OCI-LY1 (cell line): ENCODE measurements at regions not wholly inside any gene's neighbourhood (a gene's known extent, or its start where the extent isn't known, plus 50 kb on each side); places are given as distances from the start of the nearest gene placed in this dataset.

ENCODE experiments used
- H2AFZ ChIP-seq: fragments of 200-600 bp; sonication (generic), shearing (Covaris generic); 2 replicates; pipeline ENCODE4 v1.6.0; 2014; ENCODE audit warnings: antibody characterized with exemption, mild to moderate bottlenecking, low read length
- H3F3A ChIP-seq: fragments of 200-600 bp; sonication (generic), shearing (Covaris generic); 2 replicates; pipeline ENCODE4 v1.6.0; 2014; ENCODE audit warnings: mild to moderate bottlenecking, antibody characterized with exemption, low read length, moderate library complexity; ENCODE audit not compliant: insufficient read depth
- H3K27ac ChIP-seq: fragments of 200-600 bp; sonication (generic); 2 replicates; pipeline ENCODE4 v1.5.1; 2014; ENCODE audit warnings: low read length, mixed run types, mild to moderate bottlenecking, low read depth; ENCODE audit not compliant: poor library complexity, severe bottlenecking
- H3K27me3 ChIP-seq: fragments of 200-600 bp; sonication (generic); 2 replicates; pipeline ENCODE4 v1.6.0; 2014; ENCODE audit warnings: antibody characterized with exemption, mild to moderate bottlenecking, low read length, moderate library complexity; ENCODE audit not compliant: insufficient read depth
- H3K36me3 ChIP-seq: fragments of 200-600 bp; sonication (generic); 2 replicates; pipeline ENCODE4 v1.6.1; 2014; ENCODE audit warnings: mild to moderate bottlenecking, antibody characterized with exemption, low read length, moderate library complexity, mixed read lengths; ENCODE audit not compliant: insufficient read depth
- H3K4me1 ChIP-seq: fragments of 200-600 bp; sonication (generic); 2 replicates; pipeline ENCODE4 v1.5.1; 2014; ENCODE audit warnings: mild to moderate bottlenecking, low read length, moderate library complexity; ENCODE audit not compliant: insufficient read depth, severe bottlenecking
- H3K4me2 ChIP-seq: fragments of 200-600 bp; sonication (generic), shearing (Covaris generic); 2 replicates; pipeline ENCODE4 v1.6.1; 2014; ENCODE audit warnings: low read length
- H3K4me3 ChIP-seq: fragments of 200-600 bp; sonication (generic); 2 replicates; pipeline ENCODE4 v1.5.1; 2014; ENCODE audit warnings: low read length, low read depth, mild to moderate bottlenecking, mixed read lengths; ENCODE audit not compliant: poor library complexity, severe bottlenecking
- H3K79me2 ChIP-seq: fragments of 200-600 bp; shearing (Covaris generic); 2 replicates; pipeline ENCODE4 v1.6.1; 2016; ENCODE audit warnings: mixed run types, low read length, mixed read lengths; ENCODE audit not compliant: insufficient read depth
- H3K9ac ChIP-seq: fragments of 200-600 bp; sonication (generic), shearing (Covaris generic); 2 replicates; pipeline ENCODE4 v1.6.1; 2014; ENCODE audit warnings: mild to moderate bottlenecking, low read length, mixed read lengths
- H3K9me2 ChIP-seq: fragments of 200-600 bp; sonication (generic), shearing (Covaris generic); 2 replicates; pipeline ENCODE4 v1.6.1; 2014; ENCODE audit warnings: low read depth, mild to moderate bottlenecking, low read length, mixed read lengths
- H3K9me3 ChIP-seq: fragments of 200-600 bp; shearing (Covaris generic); 2 replicates; pipeline ENCODE4 v1.6.1; 2014; ENCODE audit warnings: low read length, mixed read lengths
- H4K20me1 ChIP-seq: fragments of 200-600 bp; sonication (generic), shearing (Covaris generic); 2 replicates; pipeline ENCODE4 v1.6.0; 2016; ENCODE audit warnings: mild to moderate bottlenecking, low read length; ENCODE audit not compliant: insufficient read depth
- EZH2 ChIP-seq: fragments of 200-600 bp; sonication (generic), shearing (Covaris generic); IDR thresholded peaks from 2 replicates; pipeline ENCODE4 v1.8.0; 2017; ENCODE audit warnings: borderline replicate concordance, mixed run types, mild to moderate bottlenecking, antibody characterized with exemption, low read length, moderate library complexity, mixed read lengths
- TF ChIP-seq, protein P1 (sequence below): fragments of 200-600 bp; sonication (generic), shearing (Covaris generic); IDR thresholded peaks from 2 replicates; pipeline ENCODE4 v1.5.1; 2017; ENCODE audit warnings: mild to moderate bottlenecking, antibody characterized with exemption, low read length, moderate library complexity, mixed read lengths

DNA sequence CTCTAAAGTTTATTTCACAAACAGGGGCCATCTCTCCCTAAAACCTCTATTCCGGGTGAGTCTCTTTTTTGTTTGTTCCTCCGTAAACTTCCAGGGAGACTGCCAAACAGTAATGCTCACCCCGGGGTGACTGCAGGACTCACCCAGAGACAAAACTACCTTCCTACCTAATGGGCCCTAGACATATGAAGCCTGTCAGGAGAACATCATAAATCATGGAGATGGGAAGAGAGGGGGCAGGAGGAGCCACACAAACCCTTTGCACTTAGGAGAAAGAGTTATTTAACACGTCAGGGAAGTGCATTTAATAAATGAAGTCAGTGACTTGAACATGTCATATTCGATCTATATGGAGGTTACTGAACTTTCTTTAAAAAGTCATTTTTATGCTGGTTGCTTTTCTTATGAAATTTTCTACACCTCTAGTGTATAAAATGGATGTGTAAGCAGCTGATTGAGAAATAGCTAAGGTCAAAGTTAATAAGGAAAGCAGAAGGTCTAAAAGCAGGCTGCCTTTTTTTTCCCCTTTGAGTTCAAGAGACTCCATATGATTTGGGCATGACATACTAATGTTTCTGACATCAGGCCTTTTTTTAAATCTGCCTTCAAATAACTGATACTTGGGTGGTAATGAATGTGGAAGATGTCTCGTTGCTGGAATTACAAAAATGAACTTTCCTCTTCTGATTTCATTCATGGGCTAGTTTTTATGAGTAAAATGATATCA is 286.9 kb upstream of the USP25 start:
- H3K9me3 ChIP-seq, result no peaks in the 10 kb centered on the region
- no peaks in the 10 kb centered on the region for H3F3A ChIP-seq
- no peak overlapping the region for H3K4me3 ChIP-seq
- no peaks in the 10 kb centered on the region for H3K79me2 ChIP-seq
- H2AFZ ChIP-seq, result no peak overlapping the region
- H3K4me1 ChIP-seq, result no peaks in the 10 kb centered on the region
- no peaks in the 10 kb centered on the region for H4K20me1 ChIP-seq
- no peaks in the 10 kb centered on the region for H3K9me2 ChIP-seq
- H3K4me2 ChIP-seq, result no peak overlapping the region
- TF ChIP-seq, protein P1, sequence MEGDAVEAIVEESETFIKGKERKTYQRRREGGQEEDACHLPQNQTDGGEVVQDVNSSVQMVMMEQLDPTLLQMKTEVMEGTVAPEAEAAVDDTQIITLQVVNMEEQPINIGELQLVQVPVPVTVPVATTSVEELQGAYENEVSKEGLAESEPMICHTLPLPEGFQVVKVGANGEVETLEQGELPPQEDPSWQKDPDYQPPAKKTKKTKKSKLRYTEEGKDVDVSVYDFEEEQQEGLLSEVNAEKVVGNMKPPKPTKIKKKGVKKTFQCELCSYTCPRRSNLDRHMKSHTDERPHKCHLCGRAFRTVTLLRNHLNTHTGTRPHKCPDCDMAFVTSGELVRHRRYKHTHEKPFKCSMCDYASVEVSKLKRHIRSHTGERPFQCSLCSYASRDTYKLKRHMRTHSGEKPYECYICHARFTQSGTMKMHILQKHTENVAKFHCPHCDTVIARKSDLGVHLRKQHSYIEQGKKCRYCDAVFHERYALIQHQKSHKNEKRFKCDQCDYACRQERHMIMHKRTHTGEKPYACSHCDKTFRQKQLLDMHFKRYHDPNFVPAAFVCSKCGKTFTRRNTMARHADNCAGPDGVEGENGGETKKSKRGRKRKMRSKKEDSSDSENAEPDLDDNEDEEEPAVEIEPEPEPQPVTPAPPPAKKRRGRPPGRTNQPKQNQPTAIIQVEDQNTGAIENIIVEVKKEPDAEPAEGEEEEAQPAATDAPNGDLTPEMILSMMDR, result no peak
- H3K36me3 ChIP-seq, result no peaks in the 10 kb centered on the region
- no peak overlapping the region for H3K27ac ChIP-seq
- no peak overlapping the region for H3K9ac ChIP-seq
- H3K27me3 ChIP-seq, result no peaks in the 10 kb centered on the region

DNA sequence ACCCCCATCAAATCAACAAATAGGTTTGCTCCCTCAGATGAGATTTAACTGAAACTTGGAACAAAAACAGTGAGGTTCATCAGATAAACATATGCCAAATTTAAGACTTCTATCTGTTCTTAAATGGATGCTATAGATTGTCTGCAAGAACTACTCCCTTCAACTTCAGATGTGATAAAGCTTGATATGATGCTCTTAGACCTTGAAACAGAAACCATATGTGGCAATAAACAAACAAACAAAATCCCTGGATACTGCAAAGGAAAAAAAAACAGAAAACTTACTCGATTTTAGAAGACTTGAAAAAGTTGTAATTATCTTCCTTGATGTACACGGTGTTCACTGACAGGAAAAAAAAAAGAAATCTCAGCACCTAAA is 286.1 kb upstream of the USP25 start:
- Histone ChIP-seq H3K9ac (no peak overlapping the region), H3F3A (no peaks in the 10 kb centered on the region), H3K9me3 (no peaks in the 10 kb centered on the region), H2AFZ (no peak overlapping the region), H3K4me1 (no peaks in the 10 kb centered on the region), H3K79me2 (no peaks in the 10 kb centered on the region), H3K4me3 (no peak overlapping the region), H3K4me2 (no peak overlapping the region), H3K27me3 (no peaks in the 10 kb centered on the region), H3K9me2 (no peaks in the 10 kb centered on the region), H3K27ac (no peak overlapping the region), H3K36me3 (no peaks in the 10 kb centered on the region), H4K20me1 (no peaks in the 10 kb centered on the region)
- TF ChIP-seq, protein P1, result no peak
- TF ChIP-seq EZH2, result no peak

DNA sequence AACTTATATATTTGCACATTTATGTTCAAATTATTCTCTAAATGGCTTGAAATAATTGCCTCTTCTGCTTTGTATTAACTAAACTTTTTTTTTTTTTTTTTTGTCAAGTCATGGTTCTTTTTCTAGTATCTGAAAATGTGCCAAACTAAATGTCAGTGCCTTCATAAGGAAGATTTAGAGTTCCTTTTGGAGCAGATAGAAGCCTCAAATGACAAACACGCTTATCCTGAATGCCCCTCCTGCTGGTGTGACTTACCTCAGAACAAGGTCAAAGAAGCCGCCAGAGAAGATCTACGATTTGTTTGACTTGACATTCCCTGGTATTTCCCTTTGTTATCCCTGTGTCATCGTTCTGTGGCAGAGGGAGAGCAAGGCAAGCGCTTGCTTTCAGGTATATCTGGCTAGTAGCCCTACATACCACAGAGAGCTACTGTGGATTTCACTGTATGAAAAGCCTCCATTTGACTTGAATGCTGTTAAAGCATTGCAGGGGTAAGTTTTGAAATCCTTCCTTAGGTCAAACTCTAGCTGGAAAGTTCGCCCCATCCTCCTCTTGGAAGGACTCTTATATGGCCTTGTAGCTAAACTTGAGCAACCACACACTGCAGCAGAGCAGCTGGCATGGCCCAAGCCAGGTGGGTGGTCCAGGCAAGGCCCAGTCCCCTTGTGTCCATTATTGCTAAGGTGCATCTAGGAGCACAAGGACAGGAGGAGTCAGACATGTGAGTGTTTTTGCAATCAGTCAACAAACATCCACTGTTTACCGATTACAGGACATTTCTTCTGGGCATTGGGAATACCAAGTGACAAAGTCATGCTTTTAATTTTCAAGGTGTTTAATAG is 285.4 kb upstream of the USP25 start:
- H3K4me3 ChIP-seq, result no peak overlapping the region
- H4K20me1 ChIP-seq, result no peaks in the 10 kb centered on the region
- H3K79me2 ChIP-seq, result no peaks in the 10 kb centered on the region
- no peak overlapping the region for H3K9ac ChIP-seq
- no peaks in the 10 kb centered on the region for H3F3A ChIP-seq
- H3K9me3 ChIP-seq, result no peaks in the 10 kb centered on the region
- no peaks in the 10 kb centered on the region for H3K4me1 ChIP-seq
- TF ChIP-seq, protein P1, result no peak
- no peak for TF ChIP-seq EZH2
- no peaks in the 10 kb centered on the region for H3K36me3 ChIP-seq
- H3K27me3 ChIP-seq, result no peaks in the 10 kb centered on the region
- no peak overlapping the region for H3K27ac ChIP-seq
- H2AFZ ChIP-seq, result no peak overlapping the region
- no peaks in the 10 kb centered on the region for H3K9me2 ChIP-seq
- H3K4me2 ChIP-seq, result no peak overlapping the region
